GM18520 (cell line): ENCODE measurements at regions not wholly inside any gene's neighbourhood (a gene's known extent, or its start where the extent isn't known, plus 50 kb on each side); places are given as distances from the start of the nearest gene placed in this dataset.

Experiments
- ATAC-seq: cut with Tn5 transposase; IDR thresholded peaks from one replicate; pipeline ENCODE4 v1.9.1; 2021; ENCODE audit not compliant: unreplicated experiment

DNA sequence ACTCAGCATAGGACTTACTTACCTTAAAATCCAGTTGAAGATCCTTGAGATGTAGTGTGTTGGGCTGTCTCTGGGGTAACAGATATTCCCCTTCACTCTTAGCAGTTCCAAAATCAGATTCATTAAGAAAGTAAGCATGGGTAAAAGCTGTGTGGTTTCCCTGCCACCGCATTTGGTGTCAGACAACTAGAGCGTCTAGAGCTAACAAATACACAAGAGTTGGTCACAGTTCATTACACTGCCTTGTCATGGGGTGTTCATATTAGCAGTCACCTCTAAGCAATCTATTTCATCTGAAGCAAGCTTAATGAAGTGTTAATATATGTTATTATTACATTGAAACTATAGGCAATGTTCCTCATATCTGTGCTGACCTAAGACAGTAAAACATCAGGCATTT, 342.8 kb downstream of the PPARGC1A start:
- ATAC-seq: no peak

GRCh38 chr4:23539969-23540569, 349.8 kb downstream of the PPARGC1A start:
- no peak for ATAC-seq

- ATAC-seq: no peak
Observed at GRCh38 chr4:23533859-23534258, 356.0 kb downstream of the PPARGC1A start.

DNA sequence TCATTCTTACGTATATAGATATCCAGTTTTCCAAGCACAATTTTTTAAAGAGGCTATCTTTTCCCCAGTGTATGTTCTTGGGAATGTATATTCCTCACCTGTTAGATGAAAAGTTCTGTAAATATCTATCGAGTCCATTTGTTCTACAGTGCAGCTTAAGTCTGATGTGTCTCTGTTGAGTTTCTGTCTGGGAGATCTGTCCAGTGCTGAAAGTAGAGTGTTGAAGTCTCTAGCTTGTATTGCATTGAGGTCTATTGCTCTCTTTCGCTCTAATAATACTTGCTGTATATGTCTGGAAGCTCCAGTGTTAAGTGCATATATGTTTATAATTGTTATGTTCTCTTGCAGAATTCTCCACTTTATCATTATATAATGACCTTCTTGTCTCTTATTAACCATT, 373.1 kb downstream of the PPARGC1A start:
- ATAC-seq: no peak

- no peak for ATAC-seq
Observed at GRCh38 chr4:23504083-23504482, 385.8 kb downstream of the PPARGC1A start.

GRCh38 chr4:23500894-23501449, 388.9 kb downstream of the PPARGC1A start:
- ATAC-seq: no peak

DNA sequence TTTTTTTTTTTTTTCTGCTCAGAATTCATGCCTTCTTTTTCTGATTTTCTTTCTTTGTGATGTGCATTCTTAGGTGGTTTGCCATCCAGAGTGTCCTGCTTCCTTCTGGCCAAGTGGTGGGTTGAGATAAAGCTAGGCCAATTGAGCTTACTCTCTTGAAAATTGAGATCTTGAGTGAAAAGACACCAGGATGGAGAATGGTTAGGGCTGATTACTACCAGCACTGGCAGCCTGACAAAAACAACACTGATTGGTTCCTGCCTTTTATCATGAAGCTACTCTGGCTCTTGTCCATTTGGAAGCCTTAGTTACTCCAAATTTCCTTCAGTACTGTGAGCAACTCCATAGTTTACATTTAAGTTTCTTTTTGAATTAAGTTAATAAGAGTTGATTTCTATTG, 404.0 kb downstream of the PPARGC1A start:
- ATAC-seq: no peak

- no peak for ATAC-seq
Observed at GRCh38 chr4:23484689-23485088, 405.2 kb downstream of the PPARGC1A start.

DNA sequence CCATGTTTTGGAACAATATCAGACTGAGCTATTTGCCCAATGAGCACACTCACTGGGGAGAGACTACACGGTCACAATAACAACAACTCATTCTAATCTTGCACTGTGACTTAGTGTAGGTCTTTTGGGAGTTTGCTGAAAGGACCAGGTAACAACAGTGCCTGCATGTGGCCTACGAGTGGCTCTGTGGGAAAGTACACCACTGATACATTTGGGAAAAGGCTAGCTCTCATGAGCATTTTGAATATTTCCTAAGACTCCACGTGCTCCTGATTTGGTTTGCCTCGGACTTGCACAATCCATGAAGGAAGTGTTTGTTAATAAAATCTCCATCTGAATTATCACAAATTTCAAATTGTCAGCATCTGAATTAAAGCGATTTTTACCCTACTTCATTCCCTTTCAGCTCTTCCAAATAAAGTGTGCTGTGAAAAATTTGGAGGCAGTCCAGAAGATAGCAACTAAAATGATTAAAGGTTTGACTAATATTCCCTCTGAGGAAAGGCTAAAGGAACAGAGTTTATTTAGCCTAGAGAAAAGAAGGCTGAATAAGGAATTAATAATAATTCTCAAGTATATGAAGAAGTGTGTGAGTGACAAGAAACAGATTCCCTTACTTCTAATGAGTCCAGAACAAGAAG, 406.4 kb downstream of the PPARGC1A start:
- ATAC-seq: no peak

DNA sequence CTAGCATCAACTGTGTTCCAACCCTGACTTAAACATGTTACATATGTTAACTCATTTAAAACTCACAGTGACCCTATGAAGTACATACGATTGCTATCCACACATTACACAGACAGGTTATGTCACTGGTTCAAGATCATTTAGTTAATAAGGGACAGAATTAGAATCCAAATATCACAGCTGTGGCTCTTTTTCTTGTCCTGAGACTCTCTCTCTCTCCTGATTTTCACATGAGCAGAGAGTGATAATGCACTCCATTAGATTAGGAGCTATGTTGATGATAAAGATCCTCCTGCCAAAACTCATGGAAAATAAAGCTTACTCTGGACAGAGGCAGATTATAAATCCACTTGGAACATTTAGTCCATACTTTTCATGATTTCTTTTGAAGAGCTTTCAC, 408.3 kb downstream of the PPARGC1A start:
- ATAC-seq: no peak

DNA sequence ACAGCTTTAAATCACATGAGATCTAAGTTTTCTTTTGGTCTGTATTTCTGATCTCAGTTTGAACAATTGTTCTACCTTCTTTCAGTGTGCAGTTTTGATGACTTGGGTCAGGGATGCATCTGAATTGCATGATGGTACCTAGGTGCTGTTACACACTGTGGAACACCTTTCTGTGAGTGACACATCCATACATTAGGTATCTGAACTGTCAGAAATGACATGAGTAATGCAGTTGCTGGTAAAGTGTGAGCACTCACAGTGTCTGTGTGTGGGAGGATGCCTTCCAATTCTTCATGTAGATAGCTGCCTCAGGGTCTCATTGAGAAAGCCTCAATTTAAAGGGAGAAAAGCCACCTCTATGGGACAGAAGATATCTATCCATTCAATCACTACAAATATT, 411.9 kb downstream of the PPARGC1A start:
- ATAC-seq: no peak

DNA sequence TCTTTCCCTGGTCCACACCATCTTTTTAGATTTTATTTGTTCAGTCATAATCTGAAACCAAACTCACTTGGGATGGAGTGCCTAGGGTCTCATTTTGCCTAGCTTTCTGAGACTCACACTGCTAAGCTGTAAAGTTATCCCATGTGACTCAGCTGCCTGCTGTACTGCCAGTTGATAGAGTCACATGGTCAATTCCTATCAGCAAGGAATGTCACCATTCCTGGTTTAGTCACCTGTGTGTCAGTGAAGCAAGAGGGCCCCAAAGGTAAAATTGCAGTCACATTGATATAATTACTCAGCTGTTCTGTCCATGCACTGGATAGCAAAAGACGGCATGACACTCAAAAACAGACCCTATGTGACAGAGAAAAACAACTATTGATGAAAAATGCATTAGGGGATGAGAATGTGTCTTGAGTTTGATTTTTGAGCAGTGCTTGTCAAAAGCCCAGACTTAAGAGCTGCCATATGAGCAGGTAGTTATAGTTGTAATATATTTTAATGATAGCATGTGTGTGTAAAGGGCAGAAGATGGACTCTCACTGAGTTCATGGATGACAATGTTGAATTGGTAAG, 413.2 kb downstream of the PPARGC1A start:
- no peak for ATAC-seq

GRCh38 chr4:23463071-23463470, 426.8 kb downstream of the PPARGC1A start:
- no peak for ATAC-seq

- ATAC-seq: no peak
Observed at GRCh38 chr4:23458054-23458453, 431.8 kb downstream of the PPARGC1A start.

GRCh38 chr4:23456864-23457263, 433.0 kb downstream of the PPARGC1A start:
- ATAC-seq: no peak

DNA sequence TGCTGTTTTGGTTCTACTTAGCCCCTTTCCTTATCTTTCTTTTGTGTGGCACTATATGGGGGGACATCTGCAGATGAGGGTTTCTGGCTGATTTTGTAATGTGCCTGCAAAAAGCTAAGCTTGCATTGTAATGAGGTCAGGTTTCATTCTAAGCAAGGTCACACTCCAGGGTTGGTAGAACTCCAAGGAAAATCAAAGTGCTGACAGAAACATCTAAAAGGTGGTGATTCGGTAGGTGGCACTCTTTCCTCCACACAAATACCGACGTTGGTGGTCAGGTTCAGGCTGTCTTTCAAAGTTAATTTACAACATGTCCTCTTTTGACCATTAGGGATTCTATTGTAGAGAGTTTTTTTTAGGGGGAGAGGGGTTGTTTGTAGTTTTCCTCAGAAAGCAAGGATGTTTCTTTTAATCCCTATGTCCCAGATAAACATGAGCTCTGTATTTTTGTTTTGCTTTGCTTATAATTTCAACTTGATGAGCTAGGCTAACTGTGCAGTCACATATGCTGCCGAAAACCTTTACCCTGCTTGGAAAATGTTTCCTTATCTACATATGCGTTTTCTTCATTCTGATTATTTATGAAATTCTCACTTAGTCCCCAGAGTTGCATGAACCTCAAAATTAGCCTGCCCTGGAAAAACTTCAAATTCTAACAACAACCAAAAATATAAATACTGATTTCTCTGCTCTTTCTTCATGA, 434.2 kb downstream of the PPARGC1A start:
- ATAC-seq: no peak

DNA sequence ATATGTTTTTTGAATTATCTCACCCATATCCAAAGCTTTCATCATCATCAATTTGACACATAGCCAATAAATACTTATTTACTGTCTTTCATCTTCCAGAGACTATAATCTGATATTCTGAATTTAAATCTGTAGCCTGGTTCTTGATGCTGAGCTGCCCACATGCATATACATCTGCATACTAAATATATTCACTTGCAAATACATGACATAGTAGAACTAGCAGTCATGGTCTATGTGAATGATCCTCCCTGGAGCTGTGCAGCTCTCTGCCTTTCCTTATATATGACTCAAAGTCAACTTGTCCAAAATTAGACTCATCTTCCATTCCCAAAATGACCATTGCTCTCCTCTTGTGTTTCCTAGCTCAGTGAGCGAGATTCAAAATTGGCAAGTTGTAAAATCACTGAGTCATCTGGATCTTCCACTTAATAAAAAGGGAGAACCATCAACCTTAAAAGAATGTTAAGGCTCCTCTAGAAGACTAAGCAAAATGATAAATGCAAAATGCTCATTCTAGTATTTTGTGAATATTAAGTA, 448.2 kb downstream of the PPARGC1A start:
- no peak for ATAC-seq

- no peak for ATAC-seq
Observed at GRCh38 chr4:23438764-23439163, 451.1 kb downstream of the PPARGC1A start.

- ATAC-seq: no peak
Observed at GRCh38 chr4:23429497-23429896, 460.4 kb downstream of the PPARGC1A start.

DNA sequence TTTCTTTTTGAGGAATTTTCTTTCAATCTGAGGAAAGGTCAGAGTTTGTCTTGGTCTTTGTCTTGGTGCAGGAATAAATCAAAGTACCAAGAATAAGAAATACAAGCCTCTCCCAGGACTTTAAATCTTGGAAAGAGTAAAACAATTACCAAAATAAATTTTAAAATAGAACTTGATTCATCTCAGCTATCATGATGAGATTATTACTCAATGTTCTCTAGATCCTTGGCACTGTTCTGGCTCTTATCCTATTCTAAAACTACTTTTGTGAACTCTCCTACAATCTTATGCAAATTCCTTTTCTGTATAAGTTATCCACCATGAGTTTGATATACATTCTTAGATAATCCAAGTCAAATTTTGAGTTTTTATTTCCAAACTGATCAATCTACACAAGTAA, 464.3 kb downstream of the PPARGC1A start:
- no peak for ATAC-seq

DNA sequence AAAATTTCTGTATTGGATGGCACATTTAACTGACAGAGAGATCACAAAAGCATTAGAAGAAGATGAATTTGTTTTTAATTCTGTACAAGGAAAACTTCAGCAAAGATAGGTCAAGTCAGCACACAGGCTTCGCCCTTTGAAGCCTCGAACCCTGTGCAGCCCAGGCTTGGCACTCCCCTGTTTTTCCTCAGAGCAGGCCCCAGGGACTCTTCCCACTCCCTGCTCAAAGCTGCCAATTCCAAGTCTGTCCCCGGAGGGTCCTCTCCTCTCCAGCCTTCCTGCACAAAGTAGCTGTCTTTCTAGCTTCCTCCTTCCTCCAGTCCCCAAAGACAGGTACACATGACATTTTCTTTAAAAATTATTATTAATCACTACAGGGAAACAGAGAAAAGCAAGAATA, 466.3 kb downstream of the PPARGC1A start:
- no peak for ATAC-seq

GRCh38 chr4:23422878-23423277, 467.0 kb downstream of the PPARGC1A start:
- ATAC-seq: no peak
